Fibroblast of lung (primary cell): ENCODE measurements at regions not wholly inside any gene's neighbourhood (a gene's known extent, or its start where the extent isn't known, plus 50 kb on each side); places are given as distances from the start of the nearest gene placed in this dataset.

ENCODE experiments used
- EZH2 ChIP-seq: IDR thresholded peaks from 2 replicates; pipeline ENCODE4 v1.5.1; 2012; ENCODE audit warnings: low read length, control low read depth, mild to moderate bottlenecking; ENCODE audit errors: missing control alignments
- TF ChIP-seq, protein P1 (sequence below), 2 donors: IDR thresholded peaks in 1 of 2; conservative IDR thresholded peaks in 1 of 2; 1 replicate in 1 of 2; 2 replicates in 1 of 2; pipeline ENCODE4 v1.5.1; 2011 to 2012; ENCODE audit warnings: low read length in 2 of 2, control low read depth in 1 of 2, inconsistent platforms in 1 of 2, low read depth in 1 of 2, mild to moderate bottlenecking in 1 of 2

DNA sequence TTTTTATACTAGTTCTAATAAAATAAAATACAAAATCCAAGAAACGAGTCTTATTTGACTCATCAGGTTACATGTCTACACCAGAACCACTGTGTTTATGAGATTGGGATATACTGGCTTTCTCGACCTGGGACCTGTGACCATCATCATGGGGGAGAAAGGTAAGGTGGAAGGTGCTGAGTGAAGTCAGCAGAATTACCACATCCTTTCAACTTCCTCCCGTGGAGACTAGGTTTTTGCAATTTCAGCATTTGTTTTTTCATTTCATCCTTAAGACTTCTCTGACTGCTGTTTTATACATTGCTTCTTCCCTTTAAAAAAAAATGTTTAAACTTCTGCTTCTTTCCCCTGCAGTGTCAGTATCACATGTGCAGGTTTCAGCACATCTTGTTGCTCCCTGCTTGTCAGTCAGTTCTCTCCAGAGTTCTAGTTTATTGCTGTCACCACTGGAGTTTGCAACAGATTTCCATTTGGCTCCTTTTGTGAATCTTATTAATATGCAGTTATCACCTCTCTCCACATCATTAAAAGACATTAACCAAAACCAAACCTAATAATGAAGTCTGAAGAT, 60.4 kb upstream of the HAO2 start:
- TF ChIP-seq, protein P1, sequence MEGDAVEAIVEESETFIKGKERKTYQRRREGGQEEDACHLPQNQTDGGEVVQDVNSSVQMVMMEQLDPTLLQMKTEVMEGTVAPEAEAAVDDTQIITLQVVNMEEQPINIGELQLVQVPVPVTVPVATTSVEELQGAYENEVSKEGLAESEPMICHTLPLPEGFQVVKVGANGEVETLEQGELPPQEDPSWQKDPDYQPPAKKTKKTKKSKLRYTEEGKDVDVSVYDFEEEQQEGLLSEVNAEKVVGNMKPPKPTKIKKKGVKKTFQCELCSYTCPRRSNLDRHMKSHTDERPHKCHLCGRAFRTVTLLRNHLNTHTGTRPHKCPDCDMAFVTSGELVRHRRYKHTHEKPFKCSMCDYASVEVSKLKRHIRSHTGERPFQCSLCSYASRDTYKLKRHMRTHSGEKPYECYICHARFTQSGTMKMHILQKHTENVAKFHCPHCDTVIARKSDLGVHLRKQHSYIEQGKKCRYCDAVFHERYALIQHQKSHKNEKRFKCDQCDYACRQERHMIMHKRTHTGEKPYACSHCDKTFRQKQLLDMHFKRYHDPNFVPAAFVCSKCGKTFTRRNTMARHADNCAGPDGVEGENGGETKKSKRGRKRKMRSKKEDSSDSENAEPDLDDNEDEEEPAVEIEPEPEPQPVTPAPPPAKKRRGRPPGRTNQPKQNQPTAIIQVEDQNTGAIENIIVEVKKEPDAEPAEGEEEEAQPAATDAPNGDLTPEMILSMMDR (conservative IDR thresholded peaks at IDR 0.05 in 1 of 2, IDR thresholded peaks at IDR 0.05 in 1 of 2; ENCODE audit: low read depth in 1 of 2, low read length in 2 of 2) = no peak
- TF ChIP-seq EZH2 = no peak
